HepG2 (cell line): ENCODE measurements at regions not wholly inside any gene's neighbourhood (a gene's known extent, or its start where the extent isn't known, plus 50 kb on each side); places are given as distances from the start of the nearest gene placed in this dataset.

Source experiments
- ATAC-seq: fragments of 200-7000 bp; cut with Tn5 transposase; 3 replicates; pipeline ENCODE4 v1.9.1; 2020; ENCODE audit warnings: mild to moderate bottlenecking, moderate library complexity
- BruUV-seq: library from RNA; stranded (reverse); fragments of 400-500 nt; replicated peaks from 2 replicates; lab custom pipeline; 2021; lab: Mats Ljungman, UMichigan
- CTCF ChIA-PET: fragments of 300-600 bp; formaldehyde crosslinking; extraction: SDS; loops from one replicate; lab custom pipeline; 2021; ENCODE audit warnings: low total read pairs, inconsistent platforms, low intra/inter-chr PET ratio; lab: Yijun Ruan, JAX
- POLR2A ChIA-PET: fragments of 350-600 bp; sonication (Branson Sonifier 250); formaldehyde crosslinking; loops from one replicate; lab custom pipeline; 2020; ENCODE audit warnings: antibody characterized with exemption, inconsistent platforms; lab: Yijun Ruan, JAX
- DNase-seq: peaks from one replicate; pipeline ENCODE4 v3.0.0-alpha.2; 2015; ENCODE audit warnings: low spot score
- FAIRE-seq: peaks from 3 replicates; lab custom pipeline; 2011; peaks lifted over from hg19 to GRCh38; lab: Jason Lieb, UNC
- H2AFZ ChIP-seq: one replicate; pipeline ENCODE4 v1.6.1; 2011; ENCODE audit warnings: low read length, inconsistent platforms
- H3K27ac ChIP-seq: fragments of 300-600 bp; 3 replicates; pipeline ENCODE4 v1.8.0; 2011; ENCODE audit warnings: mixed run types, mild to moderate bottlenecking, mixed read lengths, low read length, inconsistent platforms; ENCODE audit not compliant: insufficient read depth; ENCODE audit errors: extremely low read length
- H3K27me3 ChIP-seq, 2 experiments: fragments of 200-600 bp in 1 of 2; 2 replicates in 1 of 2; 3 replicates in 1 of 2; pipeline versions ENCODE4 v1.6.0 to v1.8.0; 2011; ENCODE audit warnings: low read length in 2 of 2, mild to moderate bottlenecking in 2 of 2, moderate library complexity in 2 of 2, inconsistent platforms in 1 of 2; ENCODE audit not compliant: insufficient read depth in 2 of 2, control insufficient read depth in 1 of 2
- H3K36me3 ChIP-seq, 2 experiments: fragments of 200-600 bp in 1 of 2; replicated peaks in 1 of 2; 2 replicates in 1 of 2; 3 replicates in 1 of 2; pipeline versions ENCODE4 v1.5.1 to v1.8.0; 2011; ENCODE audit warnings: low read length in 2 of 2, inconsistent platforms in 1 of 2; ENCODE audit not compliant: insufficient read depth in 2 of 2, control insufficient read depth in 1 of 2
- H3K4me1 ChIP-seq: 2 replicates; pipeline ENCODE4 v1.5.1; 2012; ENCODE audit warnings: low read length, inconsistent platforms; ENCODE audit not compliant: insufficient read depth
- H3K4me2 ChIP-seq: 2 replicates; pipeline ENCODE4 v1.6.0; 2011; ENCODE audit warnings: low read depth, low read length, inconsistent platforms
- H3K4me3 ChIP-seq, 3 experiments: fragments of 200-600 bp in 1 of 3; sonication (generic), shearing (Covaris generic) in 1 of 3; replicated peaks in 1 of 3; 2 replicates each; pipeline ENCODE4 v1.5.1; 2011 to 2016; ENCODE audit warnings: low read length in 3 of 3, inconsistent platforms in 2 of 3, low read depth in 2 of 3, mild to moderate bottlenecking in 2 of 3, control low read depth in 1 of 3, mixed read lengths in 1 of 3; ENCODE audit not compliant: insufficient read depth in 1 of 3
- H3K79me2 ChIP-seq: one replicate; pipeline ENCODE4 v1.6.1; 2011; ENCODE audit warnings: low read length, inconsistent platforms; ENCODE audit not compliant: insufficient read depth
- H3K9ac ChIP-seq: 2 replicates; pipeline ENCODE4 v1.6.0; 2011; ENCODE audit warnings: mild to moderate bottlenecking, low read depth, low read length, inconsistent platforms; ENCODE audit not compliant: insufficient read depth
- H3K9me3 ChIP-seq: 2 replicates; pipeline ENCODE4 v1.5.1; 2012; ENCODE audit warnings: mild to moderate bottlenecking, low read length
- H4K20me1 ChIP-seq: 2 replicates; pipeline ENCODE4 v1.6.0; 2011; ENCODE audit warnings: inconsistent platforms, mild to moderate bottlenecking, low read length, moderate library complexity; ENCODE audit not compliant: insufficient read depth
- CHCHD3 ChIP-seq: sonication (generic); formaldehyde crosslinking; IDR thresholded peaks from 2 replicates; pipeline ENCODE4 v1.8.0; 2022; ENCODE audit warnings: mild to moderate bottlenecking, missing genetic modification reagents, moderate library complexity
- FOSL1 ChIP-seq: sonication (generic); formaldehyde crosslinking; IDR thresholded peaks from 2 replicates; pipeline ENCODE4 v1.9.0; 2021; ENCODE audit warnings: missing genetic modification reagents, borderline replicate concordance
- KAT7 ChIP-seq: IDR thresholded peaks from 2 replicates; pipeline ENCODE4 v1.6.1; 2018; ENCODE audit warnings: borderline replicate concordance, missing compliant biosample characterization
- MNT ChIP-seq: fragments of 450-650 bp; IDR thresholded peaks from 2 replicates; pipeline ENCODE4 v1.6.1; 2016
- ZNF512 ChIP-seq: sonication (generic); formaldehyde crosslinking; IDR thresholded peaks from 2 replicates; pipeline ENCODE4 v1.4.0; 2020; ENCODE audit warnings: mild to moderate bottlenecking, missing genetic modification reagents
- ZNF512B ChIP-seq: sonication (generic); formaldehyde crosslinking; IDR thresholded peaks from 2 replicates; pipeline ENCODE4 v1.5.1; 2020; ENCODE audit warnings: missing genetic modification reagents, mild to moderate bottlenecking, borderline replicate concordance
- ZNF513 ChIP-seq: sonication (generic); formaldehyde crosslinking; conservative IDR thresholded peaks from 2 replicates; pipeline ENCODE4 v1.5.0; 2020; ENCODE audit warnings: missing genetic modification reagents
- in situ Hi-C: cut with HindIII; loops from 2 replicates; pipeline ENCODE4 v1.10.0; 2017; ENCODE audit warnings: low pct_unique_long_range_greater_than_20kb; ENCODE audit not compliant: extremely low pct_ligation_motif_present
- intact Hi-C: fragments of 100-400 bp; cut with micrococcal nuclease; formaldehyde crosslinking; loops from one replicate; pipeline ENCODE4 v1.10.0; 2022; ENCODE audit not compliant: unreplicated experiment

GRCh38 chr7:117929237-117929636 is 56.0 kb upstream of the CTTNBP2 start:
- Histone ChIP-seq H3K27ac (no peak overlapping the region), H3K4me3 (no peak overlapping the region), H3K79me2 (no peaks in the 10 kb centered on the region), H3K4me2 (no peak overlapping the region), H3K27me3 (no peaks in the 10 kb centered on the region), H3K4me1 (no peaks in the 10 kb centered on the region), H2AFZ (no peak overlapping the region)
- POLR2A ChIA-PET: no interaction called here
- in situ Hi-C loops: no loop called here
- intact Hi-C loops: no loop called here
- CTCF ChIA-PET: no interaction called here
- FAIRE-seq (no peak), DNase-seq (no peak)
- TF ChIP-seq ZNF512 (no peak), KAT7 (CRISPR knock-in tag) (no peak), FOSL1 (CRISPR knock-in tag) (no peak), CHCHD3 (CRISPR knock-in tag) (no peak), MNT (no peak), ZNF513 (CRISPR knock-in tag) (no peak), ZNF512B (CRISPR knock-in tag) (no peak)
- TF ChIP-seq, all 625 proteins: peak for 0
- Histone ChIP-seq H3K9ac (no peak overlapping the region), H3K9me3 (no peaks in the 10 kb centered on the region), H3K36me3 (no peaks in the 10 kb centered on the region), H4K20me1 (no peaks in the 10 kb centered on the region)
- ATAC-seq: no peak
- no TSS peak for BruUV-seq
